ENCODE measurements at regions not wholly inside any gene's neighbourhood (a gene's known extent, or its start where the extent isn't known, plus 50 kb on each side); places are given as distances from the start of the nearest gene placed in this dataset.

DNA sequence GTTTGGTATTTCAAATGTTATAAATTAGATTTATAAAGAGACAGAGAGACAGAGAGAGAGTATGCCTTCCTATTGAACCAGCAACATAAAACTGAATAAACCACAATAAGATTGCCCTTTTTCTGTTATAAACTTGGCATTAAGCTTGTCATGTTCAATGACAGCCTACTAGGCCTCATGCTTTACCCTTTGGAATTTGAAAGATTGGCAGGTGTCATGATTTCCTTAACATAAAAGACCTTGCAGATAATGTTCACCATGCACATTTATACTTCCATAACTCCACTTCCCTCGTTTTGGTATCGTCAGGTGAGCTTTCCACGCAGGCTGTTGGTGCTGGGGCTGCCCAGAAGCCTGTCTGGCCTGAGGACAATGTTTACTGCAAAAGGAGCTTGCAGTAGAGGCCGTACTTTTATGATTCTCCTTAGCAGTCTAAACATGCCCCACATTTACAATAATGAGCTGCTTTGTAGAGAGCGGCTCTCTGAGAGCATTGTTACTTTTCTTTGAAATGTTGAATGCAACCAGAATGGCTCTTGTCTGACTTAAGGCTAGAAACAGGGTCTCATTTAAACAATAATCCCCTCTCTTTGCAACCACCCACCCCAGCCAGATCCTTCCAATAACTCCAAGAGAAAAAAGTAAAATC, 379.1 kb upstream of the ATP5MC3 start:
- TF ChIP-seq POLR2A (IDR thresholded peaks at IDR 0.05) = no peak
- no peak for TF ChIP-seq POLR2AphosphoS5 (IDR thresholded peaks at IDR 0.05)
- no peak for TF ChIP-seq EP300 (IDR thresholded peaks at IDR 0.05)
